MM.1S (cell line): ENCODE measurements at regions not wholly inside any gene's neighbourhood (a gene's known extent, or its start where the extent isn't known, plus 50 kb on each side); places are given as distances from the start of the nearest gene placed in this dataset.

Experiments
- DNase-seq: peaks from one replicate; pipeline ENCODE4 v3.0.0-alpha.2; 2015
- H2AFZ ChIP-seq: fragments of 300-600 bp; sonication (generic); 2 replicates; pipeline ENCODE4 v1.6.0; 2016; ENCODE audit warnings: antibody characterized with exemption, low read length
- H3F3A ChIP-seq: fragments of 300-600 bp; sonication (generic); 2 replicates; pipeline ENCODE4 v1.6.1; 2016; ENCODE audit warnings: mild to moderate bottlenecking, antibody characterized with exemption, low read length, moderate library complexity, mixed read lengths; ENCODE audit not compliant: insufficient read depth
- H3K27ac ChIP-seq: fragments of 300-600 bp; sonication (generic); 2 replicates; pipeline ENCODE4 v1.5.1; 2016; ENCODE audit warnings: mild to moderate bottlenecking, low read length
- H3K27me3 ChIP-seq: fragments of 300-600 bp; sonication (generic); replicated peaks from 2 replicates; pipeline ENCODE4 v1.6.0; 2016; ENCODE audit warnings: low read length; ENCODE audit not compliant: insufficient read depth
- H3K36me3 ChIP-seq: fragments of 300-600 bp; sonication (generic); replicated peaks from 2 replicates; pipeline ENCODE4 v1.6.1; 2016; ENCODE audit warnings: mild to moderate bottlenecking, low read length, mixed read lengths; ENCODE audit not compliant: insufficient read depth
- H3K4me1 ChIP-seq: fragments of 300-600 bp; sonication (generic); 2 replicates; pipeline ENCODE4 v1.6.1; 2016; ENCODE audit warnings: low read length, mixed read lengths
- H3K4me2 ChIP-seq: fragments of 300-600 bp; sonication (generic); 2 replicates; pipeline ENCODE4 v1.6.0; 2016; ENCODE audit warnings: low read depth, low read length
- H3K4me3 ChIP-seq: fragments of 300-600 bp; sonication (generic); 2 replicates; pipeline ENCODE4 v1.5.1; 2016; ENCODE audit warnings: low read length, mixed read lengths
- H3K79me2 ChIP-seq: fragments of 300-600 bp; sonication (generic); 2 replicates; pipeline ENCODE4 v1.6.1; 2016; ENCODE audit warnings: mixed run types, low read length, mixed read lengths
- H3K9ac ChIP-seq: fragments of 300-600 bp; sonication (generic); 2 replicates; pipeline ENCODE4 v1.6.1; 2016; ENCODE audit warnings: low read length, mixed read lengths
- H3K9me2 ChIP-seq: fragments of 300-600 bp; sonication (generic); replicated peaks from 2 replicates; pipeline ENCODE4 v1.6.1; 2016; ENCODE audit warnings: mild to moderate bottlenecking, low read length, mixed read lengths; ENCODE audit not compliant: insufficient read depth
- H3K9me3 ChIP-seq: fragments of 300-600 bp; sonication (generic); replicated peaks from 2 replicates; pipeline ENCODE4 v1.6.1; 2016; ENCODE audit warnings: mild to moderate bottlenecking, low read length, mixed read lengths; ENCODE audit not compliant: insufficient read depth
- H4K20me1 ChIP-seq: fragments of 300-600 bp; sonication (generic); 2 replicates; pipeline ENCODE4 v1.6.1; 2016; ENCODE audit warnings: mild to moderate bottlenecking, low read length, moderate library complexity, mixed read lengths; ENCODE audit not compliant: insufficient read depth
- CTCF ChIP-seq: fragments of 300-600 bp; sonication (generic); IDR thresholded peaks from 2 replicates; pipeline ENCODE4 v1.5.1; 2016; ENCODE audit warnings: antibody characterized with exemption, low read length, mixed read lengths
- EZH2 ChIP-seq: fragments of 300-600 bp; sonication (generic); optimal IDR thresholded peaks from 2 replicates; pipeline ENCODE3; 2017; ENCODE audit warnings: low read depth, mild to moderate bottlenecking, antibody characterized with exemption, low read length, mixed read lengths
- EZH2phosphoT487 ChIP-seq: fragments of 300-600 bp; sonication (generic); IDR thresholded peaks from 2 replicates; pipeline ENCODE4 v1.6.1; 2018; ENCODE audit warnings: antibody characterized with exemption, low read length

- no peak for TF ChIP-seq CTCF
- no peak for TF ChIP-seq EZH2
- TF ChIP-seq EZH2phosphoT487 = no peak
- no peaks in the 10 kb centered on the region for H3K27me3 ChIP-seq
- no peak overlapping the region for H3K4me3 ChIP-seq
- H3K4me1 ChIP-seq = no peaks in the 10 kb centered on the region
- no peaks in the 10 kb centered on the region for H3K9me2 ChIP-seq
- no peak overlapping the region for H3K27ac ChIP-seq
- DNase-seq = no peak
- no peaks in the 10 kb centered on the region for H3K36me3 ChIP-seq
- H2AFZ ChIP-seq = no peak overlapping the region
- H3K4me2 ChIP-seq = no peak overlapping the region
- H3K9me3 ChIP-seq = no peaks in the 10 kb centered on the region
- no peak overlapping the region for H3K9ac ChIP-seq
- H3F3A ChIP-seq = no peaks in the 10 kb centered on the region
- H4K20me1 ChIP-seq = no peaks in the 10 kb centered on the region
- no peaks in the 10 kb centered on the region for H3K79me2 ChIP-seq
Observed at GRCh38 chr13:82803341-82803740, 1078.9 kb downstream of the SLITRK1 start.

- no peaks in the 10 kb centered on the region for H4K20me1 ChIP-seq
- no peak for DNase-seq
- H2AFZ ChIP-seq = no peak overlapping the region
- no peaks in the 10 kb centered on the region for H3K36me3 ChIP-seq
- no peaks in the 10 kb centered on the region for H3K9me2 ChIP-seq
- no peaks in the 10 kb centered on the region for H3K9me3 ChIP-seq
- TF ChIP-seq EZH2phosphoT487 (no peak), EZH2 (no peak), CTCF (no peak)
- H3K79me2 ChIP-seq = no peaks in the 10 kb centered on the region
- H3F3A ChIP-seq = no peaks in the 10 kb centered on the region
- H3K4me3 ChIP-seq = no peak overlapping the region
- H3K9ac ChIP-seq = no peak overlapping the region
- H3K4me2 ChIP-seq = no peak overlapping the region
- no peak overlapping the region for H3K27ac ChIP-seq
- no peaks in the 10 kb centered on the region for H3K4me1 ChIP-seq
- no peaks in the 10 kb centered on the region for H3K27me3 ChIP-seq
Observed at GRCh38 chr13:82802528-82802927, 1079.7 kb downstream of the SLITRK1 start.

- H3K9me2 ChIP-seq = no peaks in the 10 kb centered on the region
- H3K36me3 ChIP-seq = no peaks in the 10 kb centered on the region
- H3K9me3 ChIP-seq = no peaks in the 10 kb centered on the region
- no peak overlapping the region for H3K4me3 ChIP-seq
- H4K20me1 ChIP-seq = no peaks in the 10 kb centered on the region
- no peak overlapping the region for H3K27ac ChIP-seq
- H3K79me2 ChIP-seq = no peaks in the 10 kb centered on the region
- no peaks in the 10 kb centered on the region for H3K4me1 ChIP-seq
- no peak for DNase-seq
- H3F3A ChIP-seq = no peaks in the 10 kb centered on the region
- no peak overlapping the region for H3K9ac ChIP-seq
- no peak overlapping the region for H3K4me2 ChIP-seq
- TF ChIP-seq EZH2 = no peak
- no peak for TF ChIP-seq CTCF
- TF ChIP-seq EZH2phosphoT487 = no peak
- no peaks in the 10 kb centered on the region for H3K27me3 ChIP-seq
- H2AFZ ChIP-seq = no peak overlapping the region
Observed at GRCh38 chr13:82800391-82800790, 1081.9 kb downstream of the SLITRK1 start.
